HUES6 (cell line): ENCODE measurements at regions not wholly inside any gene's neighbourhood (a gene's known extent, or its start where the extent isn't known, plus 50 kb on each side); places are given as distances from the start of the nearest gene placed in this dataset.

Experiments
- H3K27ac ChIP-seq: 2 replicates; pipeline ENCODE4 v1.7.0; 2013; ENCODE audit warnings: low read depth, mild to moderate bottlenecking, low read length, inconsistent platforms
- H3K27me3 ChIP-seq: 2 replicates; pipeline ENCODE4 v1.6.1; 2013; ENCODE audit warnings: low read length; ENCODE audit not compliant: control insufficient read depth, insufficient read depth
- H3K36me3 ChIP-seq: 2 replicates; pipeline ENCODE4 v1.6.1; 2013; ENCODE audit warnings: low read length; ENCODE audit not compliant: control insufficient read depth, insufficient read depth
- H3K4me1 ChIP-seq: 2 replicates; pipeline ENCODE4 v1.6.1; 2013; ENCODE audit warnings: low read length; ENCODE audit not compliant: control insufficient read depth, insufficient read depth
- H3K4me3 ChIP-seq: 2 replicates; pipeline ENCODE4 v1.5.1; 2013; ENCODE audit warnings: low read depth, low read length
- H3K9ac ChIP-seq: one replicate; pipeline ENCODE4 v1.6.1; 2013; ENCODE audit warnings: mild to moderate bottlenecking, low read length
- H3K9me3 ChIP-seq: 2 replicates; pipeline ENCODE4 v1.6.1; 2013; ENCODE audit warnings: low read depth, low read length; ENCODE audit not compliant: control insufficient read depth, insufficient read depth

DNA sequence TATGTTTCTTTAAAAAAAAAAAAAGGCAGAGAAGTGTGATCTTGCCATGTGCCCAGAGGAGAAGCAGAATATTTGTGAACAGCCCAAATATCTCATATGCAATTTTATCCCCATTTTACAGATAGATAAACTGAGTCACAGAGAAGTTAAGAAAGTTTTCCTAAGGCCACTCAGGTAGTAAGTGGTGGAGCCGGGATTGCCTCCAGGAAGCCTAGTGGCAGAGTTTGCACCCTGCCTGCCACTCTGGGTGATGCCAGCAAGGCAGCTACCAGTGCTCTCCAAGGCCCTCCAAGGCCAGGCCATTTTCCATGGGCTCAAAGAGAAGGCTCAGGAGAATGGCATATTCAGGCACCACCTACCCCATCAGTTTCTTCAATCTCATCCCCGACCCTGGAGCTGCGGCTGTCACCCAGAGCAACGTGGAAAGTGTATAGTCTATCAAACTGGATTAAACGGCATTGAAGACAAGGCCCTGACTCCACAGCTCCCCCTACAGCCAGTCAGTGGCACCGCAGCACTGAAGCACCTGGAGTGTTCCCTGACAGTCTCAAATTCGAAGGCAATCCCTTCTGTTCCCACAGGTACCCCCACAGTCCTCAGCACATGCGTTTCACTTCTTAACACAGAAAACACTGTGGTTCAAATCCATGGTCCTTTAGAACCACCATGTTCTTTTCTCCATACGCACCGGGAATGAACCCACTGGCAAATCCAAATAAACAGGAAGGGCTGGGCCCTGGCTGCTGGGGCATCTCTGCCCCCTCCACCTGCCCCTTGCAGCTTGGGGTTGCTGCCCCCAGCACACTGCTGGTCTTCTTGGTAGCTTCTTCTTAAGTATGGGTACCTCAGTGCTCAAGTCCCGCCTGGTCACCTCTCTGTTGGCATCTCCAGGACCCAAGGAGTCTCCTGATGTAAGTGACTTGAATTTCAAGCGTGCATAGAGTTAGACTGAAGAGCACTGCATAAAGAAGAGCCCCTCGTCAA is 175.3 kb downstream of the INHBB start:
- Histone ChIP-seq H3K27me3 (peaks cover 43% of the 10 kb centered on the region), H3K36me3 (no peaks in the 10 kb centered on the region)

DNA sequence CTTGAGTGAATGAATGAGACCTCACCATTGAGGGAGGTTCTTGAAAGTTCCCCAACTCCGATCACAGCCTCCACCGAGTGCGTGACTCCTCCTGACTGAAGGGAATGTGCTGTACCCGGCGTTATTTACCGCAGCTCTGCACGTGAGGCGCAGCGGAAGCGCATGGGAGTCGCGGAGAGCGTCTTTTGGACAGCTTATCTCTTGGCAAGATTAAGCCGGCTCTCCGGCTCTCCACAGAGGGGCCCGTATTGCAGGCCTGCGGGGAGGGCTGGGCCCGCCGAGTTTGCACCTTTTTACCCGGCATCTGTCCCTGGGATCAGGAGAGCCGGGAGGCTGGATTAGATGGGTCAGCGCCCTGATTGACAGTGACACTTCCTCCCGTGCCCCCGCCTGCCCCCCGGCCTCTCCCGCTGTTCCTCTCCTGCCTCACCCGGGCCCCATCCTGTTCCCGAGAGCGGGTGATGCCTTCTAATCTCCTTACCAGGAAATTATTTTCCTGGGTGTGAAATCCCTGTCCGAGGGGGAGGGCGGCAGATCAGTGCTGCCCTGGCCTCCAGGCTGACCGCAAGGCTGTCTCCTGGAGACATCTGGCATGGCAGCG is 176.3 kb downstream of the INHBB start:
- H3K9me3 ChIP-seq: no peaks in the 10 kb centered on the region
- no peaks in the 10 kb centered on the region for H3K36me3 ChIP-seq
- H3K9ac ChIP-seq: no peak overlapping the region
- H3K27ac ChIP-seq: no peak overlapping the region
- H3K4me3 ChIP-seq: no peak overlapping the region
- H3K4me1 ChIP-seq: peaks cover 24% of the 10 kb centered on the region
- peaks cover 38% of the 10 kb centered on the region for H3K27me3 ChIP-seq

More for the DNA sequence above, 175.3 kb downstream of the INHBB start:
- Histone ChIP-seq H3K4me1 (peaks cover 19% of the 10 kb centered on the region), H3K27ac (no peak overlapping the region), H3K9ac (no peak overlapping the region), H3K4me3 (no peak overlapping the region), H3K9me3 (no peaks in the 10 kb centered on the region)

DNA sequence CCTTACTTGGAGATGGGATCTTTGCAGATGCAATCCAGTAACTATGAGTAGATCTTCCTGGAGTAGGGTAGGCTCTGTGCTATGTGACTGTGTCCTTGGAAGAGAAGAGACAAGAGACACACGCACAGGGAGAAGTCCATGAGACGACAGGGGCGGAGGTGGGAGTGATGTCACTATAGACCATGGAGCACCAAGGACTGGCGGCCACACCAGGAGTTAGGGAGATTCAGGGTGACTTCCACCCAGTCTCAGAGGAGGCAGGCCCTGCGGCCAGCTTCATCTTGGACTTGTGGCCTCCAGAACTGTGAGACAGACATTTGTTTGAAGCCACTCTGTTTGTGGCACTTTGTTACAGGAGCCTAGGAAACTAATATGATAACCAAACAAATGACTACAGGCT is 177.8 kb downstream of the INHBB start:
- Histone ChIP-seq H3K27ac (no peak overlapping the region), H3K27me3 (peaks cover 42% of the 10 kb centered on the region; the same call in 1 of the 2 replicates)

DNA sequence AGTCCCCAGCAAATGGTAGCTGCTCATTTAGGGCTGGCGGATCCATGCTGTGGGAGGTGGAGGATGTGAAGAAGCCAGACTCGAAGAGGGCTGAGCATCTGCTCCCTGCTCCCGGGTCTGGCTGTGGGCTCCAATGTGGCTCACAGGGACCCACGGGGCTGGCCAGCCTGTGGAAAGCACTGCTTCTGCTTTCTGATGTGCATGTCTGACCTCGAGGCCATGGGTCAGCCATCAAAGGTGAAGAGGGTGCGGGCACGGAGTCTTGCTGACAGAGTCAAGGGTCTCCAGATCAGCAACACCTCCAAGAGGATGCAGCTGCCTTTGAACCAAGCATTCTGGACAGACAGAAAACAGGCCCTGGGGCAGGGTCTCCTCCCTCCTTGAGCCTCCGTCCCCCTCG is 178.2 kb downstream of the INHBB start:
- Histone ChIP-seq H3K4me3 (no peak overlapping the region), H3K27ac (no peak overlapping the region), H3K4me1 (peaks cover 24% of the 10 kb centered on the region), H3K36me3 (no peaks in the 10 kb centered on the region), H3K9me3 (no peaks in the 10 kb centered on the region), H3K27me3 (peaks cover 38% of the 10 kb centered on the region; the same call in 1 of the 2 replicates), H3K9ac (no peak overlapping the region)

More for the DNA sequence above, 177.8 kb downstream of the INHBB start:
- Histone ChIP-seq H3K4me1 (peaks cover 24% of the 10 kb centered on the region), H3K36me3 (no peaks in the 10 kb centered on the region), H3K4me3 (no peak overlapping the region), H3K9ac (no peak overlapping the region), H3K9me3 (no peaks in the 10 kb centered on the region)

DNA sequence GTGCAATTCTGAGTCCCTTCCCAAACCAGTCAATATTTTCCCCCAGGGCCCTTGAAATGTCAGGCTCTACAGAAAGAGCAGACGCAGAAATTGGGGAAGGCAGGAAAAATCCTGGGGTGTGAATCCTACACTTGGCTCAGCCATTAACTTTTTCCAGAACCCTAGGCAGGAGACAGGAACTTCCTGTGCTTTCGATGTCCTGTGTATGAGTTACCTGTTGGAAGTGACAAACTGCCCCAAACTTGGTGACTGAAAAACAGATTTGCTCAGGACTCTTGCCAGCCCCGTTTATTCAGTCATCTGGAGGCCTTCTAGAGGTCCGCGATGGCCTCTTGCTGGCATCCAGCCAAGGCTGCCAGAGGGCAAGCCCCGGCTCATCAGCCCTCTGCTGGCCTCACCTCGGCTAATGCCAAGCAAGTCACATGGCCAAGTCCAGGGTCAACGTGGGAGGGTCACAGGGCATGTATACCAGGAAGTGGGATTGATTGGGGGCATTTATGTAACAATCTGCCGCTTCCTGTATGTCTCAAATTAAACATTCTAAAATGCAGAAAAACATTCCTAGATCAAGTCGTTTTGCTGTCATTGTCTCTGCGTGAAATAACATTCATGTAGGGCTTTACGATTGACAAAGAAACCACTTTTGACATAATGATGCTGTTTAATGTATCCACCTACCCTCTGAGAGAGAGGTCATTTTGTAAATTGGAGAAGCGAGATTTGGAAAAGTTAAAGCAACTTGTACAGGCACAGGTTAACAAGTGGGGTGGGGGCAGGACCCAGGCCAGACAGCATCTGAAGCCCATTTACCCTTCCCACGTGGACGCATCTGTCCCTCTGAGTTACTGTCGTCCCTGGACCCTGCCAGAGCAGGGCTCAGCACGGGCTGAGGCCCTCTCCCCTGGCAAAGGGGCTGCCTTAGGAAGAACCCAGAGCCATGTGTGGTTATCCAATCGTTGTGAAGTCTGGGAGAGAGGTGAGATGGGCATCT is 179.4 kb downstream of the INHBB start:
- H3K4me1 ChIP-seq: peaks cover 24% of the 10 kb centered on the region
- peaks cover 39% of the 10 kb centered on the region for H3K27me3 ChIP-seq
- no peak overlapping the region for H3K27ac ChIP-seq
- no peak overlapping the region for H3K4me3 ChIP-seq
- H3K36me3 ChIP-seq: no peaks in the 10 kb centered on the region
- no peak overlapping the region for H3K9ac ChIP-seq
- no peaks in the 10 kb centered on the region; the same call in 1 of the 2 replicates for H3K9me3 ChIP-seq

DNA sequence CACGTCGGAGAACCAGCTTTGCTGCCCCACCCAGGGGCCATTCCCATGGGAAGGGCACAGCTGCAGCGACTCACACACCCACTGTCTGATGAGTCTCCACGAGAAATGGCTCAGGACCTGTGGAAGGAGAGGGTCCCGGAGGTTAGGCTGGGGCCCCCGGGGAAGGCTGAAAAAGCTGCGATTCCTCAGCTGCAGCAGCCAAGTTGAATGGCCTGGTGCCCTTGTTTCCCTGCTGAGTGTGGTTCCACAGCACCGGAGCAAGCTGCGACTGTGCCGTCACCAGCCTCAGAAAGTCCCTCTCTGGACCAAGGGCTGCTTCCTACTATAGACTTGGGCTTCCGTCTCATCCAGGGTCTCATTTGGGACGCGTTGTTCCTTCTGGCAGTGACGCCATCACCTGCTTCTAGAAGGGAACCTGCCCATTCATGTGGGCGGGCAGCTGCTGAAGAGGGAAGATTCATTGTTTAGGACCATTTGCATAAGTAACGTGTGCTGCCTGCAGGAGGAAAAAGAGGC is 180.2 kb downstream of the INHBB start:
- Histone ChIP-seq H3K9me3 (peaks cover 3% of the 10 kb centered on the region), H3K27ac (no peak overlapping the region), H3K4me3 (no peak overlapping the region), H3K9ac (no peak overlapping the region), H3K4me1 (peaks cover 24% of the 10 kb centered on the region), H3K27me3 (peaks cover 39% of the 10 kb centered on the region), H3K36me3 (no peaks in the 10 kb centered on the region)

DNA sequence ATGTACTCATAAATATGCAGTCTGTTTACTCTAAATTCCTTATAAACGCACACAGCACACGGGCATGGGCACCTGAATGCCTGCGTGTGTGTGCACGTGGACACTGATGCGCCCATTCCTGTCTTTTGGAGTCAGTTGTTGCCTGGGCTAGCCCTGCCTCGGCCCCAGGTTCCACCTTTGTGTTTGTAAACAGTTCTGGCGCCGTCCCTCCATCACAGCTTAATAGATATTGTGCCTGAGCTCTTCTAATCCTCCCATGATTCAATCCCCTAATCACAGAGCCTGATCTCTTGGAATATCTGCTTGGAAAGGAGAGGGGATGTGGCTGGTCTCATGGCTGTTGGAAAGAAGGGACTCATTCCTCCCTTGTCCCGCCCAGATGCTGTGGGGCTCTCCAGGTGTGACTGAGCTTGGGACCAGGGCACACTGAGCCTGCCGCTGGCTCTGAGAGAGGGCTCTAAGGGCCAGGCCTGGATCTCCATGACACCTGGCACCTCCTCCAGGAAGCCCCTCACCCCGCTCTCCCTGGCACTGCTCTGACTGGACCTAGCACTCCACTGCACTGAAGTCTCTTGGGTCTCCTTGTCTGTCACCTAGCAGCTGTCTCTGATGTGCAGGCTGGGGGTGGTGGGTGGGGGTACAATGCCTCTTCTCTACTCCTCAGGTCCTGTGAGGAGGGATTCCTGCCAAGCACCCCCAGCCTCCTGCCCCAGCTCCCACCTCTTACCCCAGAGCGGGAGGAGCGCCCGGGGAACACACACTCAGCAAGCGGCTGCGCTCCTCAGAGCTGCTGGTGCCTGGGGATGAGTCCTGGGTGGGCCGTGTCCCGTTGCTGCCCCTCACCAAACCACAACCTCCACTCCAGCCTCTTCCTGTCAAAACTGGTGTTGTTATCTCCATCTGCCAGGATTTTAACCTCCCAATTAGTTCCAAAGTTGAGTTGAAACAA is 181.3 kb downstream of the INHBB start:
- Histone ChIP-seq H3K27me3 (peaks cover 42% of the 10 kb centered on the region), H3K4me1 (peaks cover 21% of the 10 kb centered on the region), H3K4me3 (no peak overlapping the region), H3K9ac (no peak overlapping the region), H3K9me3 (peaks cover 3% of the 10 kb centered on the region), H3K36me3 (no peaks in the 10 kb centered on the region), H3K27ac (no peak overlapping the region)

DNA sequence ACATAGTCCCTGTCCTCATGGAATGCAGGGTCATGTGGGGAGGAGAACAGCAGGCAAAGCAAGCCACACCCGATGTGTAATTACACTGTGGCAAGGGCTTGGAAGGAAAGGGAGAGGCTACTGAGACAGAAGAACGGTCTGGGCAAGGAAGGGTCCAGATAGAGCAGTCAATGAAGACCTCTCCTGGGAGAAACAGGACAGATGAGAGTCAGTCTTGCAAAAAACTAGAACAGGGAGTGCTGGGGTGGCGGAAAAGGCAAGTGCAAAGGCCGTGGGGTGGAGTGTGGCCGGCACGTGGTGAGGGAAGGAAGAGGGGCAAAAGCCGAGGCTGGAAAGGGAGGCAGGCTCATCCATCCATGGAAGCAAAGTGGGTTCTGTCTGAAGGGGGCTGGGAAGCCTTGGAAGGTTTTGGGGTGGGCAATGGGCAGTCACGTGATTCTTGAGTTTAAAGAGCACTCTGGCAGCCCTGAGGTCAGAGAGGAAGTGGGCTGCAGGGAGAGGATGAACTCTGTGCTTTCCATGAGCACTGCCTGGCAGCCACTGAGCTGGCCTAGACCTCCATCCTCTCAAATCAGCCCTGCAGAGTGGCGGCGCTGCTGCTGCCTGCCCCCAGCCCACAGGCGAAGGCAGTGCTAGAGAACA is 182.2 kb downstream of the INHBB start:
- Histone ChIP-seq H3K36me3 (no peaks in the 10 kb centered on the region), H3K9me3 (peaks cover 3% of the 10 kb centered on the region), H3K4me3 (no peak overlapping the region), H3K27me3 (peaks cover 42% of the 10 kb centered on the region), H3K4me1 (peaks cover 17% of the 10 kb centered on the region), H3K9ac (no peak overlapping the region), H3K27ac (no peak overlapping the region)

DNA sequence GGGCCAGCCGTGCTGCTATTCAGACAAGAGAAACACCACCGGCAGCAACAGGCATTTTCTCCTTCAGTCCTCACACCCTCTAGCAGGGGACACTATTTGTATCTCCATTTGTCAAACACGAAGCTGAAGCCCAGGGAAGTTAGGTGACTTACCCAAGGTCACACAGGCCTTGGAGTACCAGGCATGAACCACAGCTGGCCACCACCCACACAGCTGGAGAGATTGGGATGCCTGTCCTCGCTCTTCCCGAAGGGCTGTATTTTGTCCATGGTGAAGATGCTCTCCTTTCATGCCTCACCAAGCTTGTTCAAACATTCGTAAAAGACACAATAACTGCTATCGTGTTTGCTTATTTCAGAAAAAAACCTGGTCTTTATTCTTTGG is 182.7 kb downstream of the INHBB start:
- peaks cover 44% of the 10 kb centered on the region for H3K27me3 ChIP-seq
- peaks cover 17% of the 10 kb centered on the region for H3K4me1 ChIP-seq
- H3K9me3 ChIP-seq: peaks cover 3% of the 10 kb centered on the region
- H3K9ac ChIP-seq: no peak overlapping the region
- H3K27ac ChIP-seq: no peak overlapping the region
- no peaks in the 10 kb centered on the region for H3K36me3 ChIP-seq
- no peak overlapping the region for H3K4me3 ChIP-seq
